B cell (primary cell): ENCODE measurements at regions not wholly inside any gene's neighbourhood (a gene's known extent, or its start where the extent isn't known, plus 50 kb on each side); places are given as distances from the start of the nearest gene placed in this dataset.

Source experiments
- EZH2 ChIP-seq: IDR thresholded peaks from 2 replicates; pipeline ENCODE4 v1.6.1; 2012; ENCODE audit warnings: borderline replicate concordance, low read depth, mild to moderate bottlenecking, moderate library complexity, low read length; ENCODE audit not compliant: insufficient read depth, poor library complexity, severe bottlenecking
- TF ChIP-seq, protein P1 (sequence below): fragments of 200-600 bp; IDR thresholded peaks from one replicate; pipeline ENCODE4 v1.8.0; 2022; ENCODE audit warnings: antibody characterized with exemption, mild to moderate bottlenecking

- TF ChIP-seq, protein P1, sequence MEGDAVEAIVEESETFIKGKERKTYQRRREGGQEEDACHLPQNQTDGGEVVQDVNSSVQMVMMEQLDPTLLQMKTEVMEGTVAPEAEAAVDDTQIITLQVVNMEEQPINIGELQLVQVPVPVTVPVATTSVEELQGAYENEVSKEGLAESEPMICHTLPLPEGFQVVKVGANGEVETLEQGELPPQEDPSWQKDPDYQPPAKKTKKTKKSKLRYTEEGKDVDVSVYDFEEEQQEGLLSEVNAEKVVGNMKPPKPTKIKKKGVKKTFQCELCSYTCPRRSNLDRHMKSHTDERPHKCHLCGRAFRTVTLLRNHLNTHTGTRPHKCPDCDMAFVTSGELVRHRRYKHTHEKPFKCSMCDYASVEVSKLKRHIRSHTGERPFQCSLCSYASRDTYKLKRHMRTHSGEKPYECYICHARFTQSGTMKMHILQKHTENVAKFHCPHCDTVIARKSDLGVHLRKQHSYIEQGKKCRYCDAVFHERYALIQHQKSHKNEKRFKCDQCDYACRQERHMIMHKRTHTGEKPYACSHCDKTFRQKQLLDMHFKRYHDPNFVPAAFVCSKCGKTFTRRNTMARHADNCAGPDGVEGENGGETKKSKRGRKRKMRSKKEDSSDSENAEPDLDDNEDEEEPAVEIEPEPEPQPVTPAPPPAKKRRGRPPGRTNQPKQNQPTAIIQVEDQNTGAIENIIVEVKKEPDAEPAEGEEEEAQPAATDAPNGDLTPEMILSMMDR: no peak
- TF ChIP-seq EZH2: no peak
Observed at GRCh38 chr11:109307366-109307765, 114.6 kb upstream of the C11orf87 start.
